ENCODE measurements at regions not wholly inside any gene's neighbourhood (a gene's known extent, or its start where the extent isn't known, plus 50 kb on each side); places are given as distances from the start of the nearest gene placed in this dataset.
"Not testable (repeated sequence)": the region's sequence is repeated elsewhere in the genome, so short reads cannot be mapped to it uniquely, and the experiment has no call there.

DNA sequence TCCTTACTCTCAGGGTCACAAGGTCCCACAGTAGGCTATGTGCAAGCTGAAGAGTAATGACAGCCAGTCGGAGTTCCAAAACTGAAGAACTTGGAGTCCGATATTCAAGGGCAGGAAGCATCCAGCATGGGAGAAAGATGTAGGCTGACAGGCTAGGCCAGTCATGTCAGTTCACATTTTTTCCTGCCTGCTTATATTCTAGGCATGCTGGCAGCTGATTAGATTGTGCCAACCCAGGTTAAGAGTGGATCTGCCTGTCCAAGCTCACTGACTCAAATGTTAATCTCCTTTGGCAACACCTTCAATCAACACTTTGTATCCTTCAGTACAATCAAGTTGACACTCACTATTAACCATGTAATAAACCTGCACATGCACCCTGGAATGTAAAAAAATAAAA is 960.9 kb upstream of the HS3ST1 start:
- intact Hi-C loops (cut with micrococcal nuclease) = no loop called here

DNA sequence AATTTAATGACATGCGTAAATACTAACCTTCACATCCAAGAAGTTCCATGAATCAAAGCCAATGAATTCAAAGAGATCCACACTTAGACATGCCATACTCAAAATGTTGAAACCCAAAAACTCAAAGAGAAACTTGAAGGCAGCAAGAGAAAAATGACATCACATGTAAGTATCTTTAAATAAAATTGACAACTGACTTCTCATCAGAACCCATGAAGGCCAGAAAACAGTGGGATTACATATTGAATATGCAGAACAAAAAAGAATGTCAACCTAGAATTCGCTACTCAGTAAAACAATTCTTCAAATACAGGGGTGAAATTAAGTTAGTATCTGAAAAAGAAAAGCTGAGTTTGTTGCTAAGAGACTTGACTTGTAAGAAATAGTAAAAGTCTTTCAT is 953.9 kb upstream of the HS3ST1 start:
- intact Hi-C loops (cut with micrococcal nuclease) = no loop called here

DNA sequence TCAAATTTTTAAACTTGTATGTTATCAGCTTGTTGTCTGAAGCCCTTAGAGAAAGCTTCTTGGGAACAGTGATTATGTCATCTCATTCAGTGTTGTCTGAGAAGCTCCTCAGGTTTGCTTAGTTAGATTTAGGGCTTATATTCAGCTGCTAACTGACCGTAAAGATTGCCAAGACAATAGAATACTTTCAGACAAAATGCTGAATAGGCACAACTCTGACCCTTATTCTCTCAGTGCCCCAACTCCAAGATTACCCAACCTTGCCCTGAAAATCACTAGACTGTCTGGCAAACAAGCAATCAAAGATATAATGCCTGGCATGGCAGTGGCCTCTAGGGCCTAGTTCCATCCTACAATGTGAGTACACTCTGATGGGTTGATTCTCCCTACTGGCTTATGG is 950.5 kb upstream of the HS3ST1 start:
- intact Hi-C loops (cut with micrococcal nuclease) = no loop called here

DNA sequence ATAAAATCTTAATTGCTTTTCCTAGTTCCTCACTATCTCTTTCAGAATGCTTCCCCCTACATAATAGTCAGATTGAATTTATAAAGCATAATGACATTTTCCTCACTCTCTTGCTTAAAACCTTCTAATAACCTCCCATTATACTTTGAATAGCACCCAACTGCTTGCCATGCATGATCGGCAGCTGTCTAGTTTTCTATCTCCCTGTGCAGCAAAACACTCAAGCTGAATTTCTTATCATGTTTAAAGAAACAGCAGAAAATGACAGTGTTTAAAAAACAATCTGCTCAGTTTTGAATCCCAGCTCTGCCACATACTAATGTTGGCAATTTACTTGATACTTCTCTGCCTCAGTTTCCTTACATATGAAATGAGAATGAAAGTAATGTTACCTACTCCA is 947.1 kb upstream of the HS3ST1 start:
- intact Hi-C loops (cut with micrococcal nuclease) = no loop called here

DNA sequence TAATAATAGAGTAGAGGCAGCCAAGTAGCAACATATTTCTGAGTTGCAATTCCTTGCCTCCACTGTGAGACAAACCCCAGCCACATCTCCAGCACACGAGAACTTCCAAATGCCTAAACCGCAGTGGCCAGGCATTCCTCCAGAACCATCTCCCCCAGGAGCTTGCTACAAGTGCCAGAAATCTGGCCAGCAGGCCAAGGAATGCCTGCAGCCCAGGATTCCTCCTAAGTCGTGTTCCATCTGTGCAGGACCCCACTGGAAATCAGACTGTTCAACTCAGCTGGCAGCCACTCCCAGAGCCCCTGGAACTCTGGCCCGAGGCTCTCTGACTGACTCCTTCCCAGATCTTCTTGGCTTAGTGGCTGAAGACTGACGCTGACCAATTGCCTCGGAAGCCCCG is 937.2 kb upstream of the HS3ST1 start:
- intact Hi-C loops (cut with micrococcal nuclease) = not testable (repeated sequence)

DNA sequence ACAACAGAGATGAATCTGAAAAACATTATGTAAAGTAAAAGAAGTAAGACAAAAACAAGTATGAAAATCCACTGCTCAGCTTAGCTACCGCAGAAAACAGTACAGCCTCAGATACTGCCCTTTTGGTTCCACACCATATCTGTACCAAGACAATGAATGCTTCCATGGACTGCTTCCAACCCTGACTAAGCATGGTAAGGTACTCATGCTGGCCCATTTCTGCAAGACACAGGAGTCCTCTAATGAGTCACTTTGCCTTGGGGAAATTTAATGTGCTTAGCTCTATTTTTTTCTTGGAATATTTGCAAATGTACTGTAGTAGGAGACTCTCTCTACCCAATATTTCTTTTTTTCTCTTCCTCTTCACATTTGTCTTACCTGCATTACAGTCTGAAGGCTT is 931.7 kb upstream of the HS3ST1 start:
- intact Hi-C loops (cut with micrococcal nuclease) = no loop called here

DNA sequence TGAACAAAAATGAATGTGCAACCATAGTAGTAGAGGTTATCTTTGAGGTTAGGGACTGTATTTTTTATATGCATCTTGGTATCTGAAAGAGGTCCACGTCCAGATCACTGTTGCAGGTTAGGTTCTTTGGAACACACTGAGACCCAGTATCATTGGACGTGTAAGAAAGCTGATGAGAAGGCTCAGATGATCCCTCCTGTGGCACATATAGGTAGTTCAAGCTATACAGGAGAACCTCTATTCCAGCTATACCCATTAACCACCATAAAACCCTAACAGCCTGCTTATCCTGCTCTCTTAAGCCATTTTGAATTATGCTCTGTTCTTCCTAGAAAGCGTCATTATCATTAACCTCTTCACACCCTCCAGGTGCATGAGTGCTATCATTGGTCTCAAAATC is 930.7 kb upstream of the HS3ST1 start:
- intact Hi-C loops (cut with micrococcal nuclease) = no loop called here

DNA sequence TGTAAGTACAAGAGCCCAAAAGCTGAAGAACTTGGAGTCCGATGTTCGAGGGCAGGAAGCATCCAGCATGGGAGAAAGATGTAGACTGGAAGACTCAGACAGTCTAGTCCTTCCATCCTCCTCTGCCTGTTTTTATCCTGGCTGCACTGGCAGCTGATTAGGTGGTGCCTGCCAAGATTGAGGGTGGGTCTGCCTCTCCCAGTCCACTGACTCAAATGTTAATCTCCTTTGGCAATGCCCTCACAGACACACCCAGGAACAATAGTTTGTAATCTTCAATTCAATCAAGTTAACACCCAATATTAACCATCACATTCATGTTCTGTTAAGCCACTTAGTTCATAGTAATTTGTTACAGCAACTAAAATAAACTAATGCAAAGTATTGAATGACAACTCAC is 904.4 kb upstream of the HS3ST1 start:
- intact Hi-C loops (cut with micrococcal nuclease) = not testable (repeated sequence)

DNA sequence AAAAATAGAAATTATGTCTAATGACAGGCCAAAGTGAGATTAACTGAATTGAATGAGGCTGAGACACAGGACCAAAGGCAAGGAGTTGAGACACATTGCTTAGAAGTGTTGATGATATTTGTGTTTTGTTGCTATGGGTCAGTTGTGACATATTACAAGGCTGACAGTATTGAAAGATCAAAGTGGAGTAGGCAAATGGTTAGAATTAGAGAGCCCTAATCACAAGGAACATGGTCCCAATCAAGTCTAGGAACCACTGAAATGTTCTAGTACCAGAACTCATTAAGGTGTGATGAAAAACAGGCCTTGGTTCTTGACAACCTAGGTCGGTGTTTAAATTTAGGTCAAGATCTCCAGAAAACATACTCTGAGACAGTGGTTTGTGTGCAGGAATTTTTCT is 896.3 kb upstream of the HS3ST1 start:
- intact Hi-C loops (cut with micrococcal nuclease) = no loop called here

DNA sequence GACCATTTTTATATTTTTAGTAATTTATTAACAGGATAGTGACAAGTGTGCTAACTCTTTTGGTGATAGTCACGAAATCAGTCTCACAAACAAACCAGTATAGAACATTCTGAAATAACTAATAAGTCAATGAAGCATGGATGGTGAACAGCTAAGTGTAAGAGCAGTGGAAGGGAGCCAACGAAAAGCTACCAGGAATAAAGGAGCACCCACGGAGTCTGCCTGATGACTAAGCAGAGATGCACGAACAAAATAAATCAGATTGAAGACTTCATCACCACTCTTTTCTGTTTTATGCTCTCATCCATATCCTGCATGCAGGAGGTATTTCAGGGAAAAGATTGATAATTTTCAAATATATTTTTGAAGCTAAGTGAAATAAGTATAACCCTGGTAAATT is 891.1 kb upstream of the HS3ST1 start:
- intact Hi-C loops (cut with micrococcal nuclease) = no loop called here

DNA sequence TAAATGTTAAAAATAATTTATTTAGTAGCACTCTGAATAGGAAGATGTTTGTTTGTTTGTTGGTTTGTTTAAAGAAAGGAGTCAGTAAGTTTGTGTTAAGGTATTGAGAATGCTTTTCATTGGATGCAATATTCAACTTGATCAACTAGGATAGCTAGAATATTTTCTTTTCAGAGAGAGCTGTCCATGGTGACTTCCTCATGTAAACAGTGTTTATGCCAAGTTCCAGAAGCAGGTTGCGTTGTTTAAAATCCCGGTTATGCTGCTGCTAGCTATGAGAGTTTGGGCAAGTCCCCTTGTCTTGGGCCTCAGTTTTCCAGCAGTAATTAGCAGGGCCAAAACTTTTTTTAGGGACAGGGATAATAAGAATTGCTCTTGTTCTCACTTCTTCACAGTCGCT is 876.2 kb upstream of the HS3ST1 start:
- intact Hi-C loops (cut with micrococcal nuclease) = no loop called here

DNA sequence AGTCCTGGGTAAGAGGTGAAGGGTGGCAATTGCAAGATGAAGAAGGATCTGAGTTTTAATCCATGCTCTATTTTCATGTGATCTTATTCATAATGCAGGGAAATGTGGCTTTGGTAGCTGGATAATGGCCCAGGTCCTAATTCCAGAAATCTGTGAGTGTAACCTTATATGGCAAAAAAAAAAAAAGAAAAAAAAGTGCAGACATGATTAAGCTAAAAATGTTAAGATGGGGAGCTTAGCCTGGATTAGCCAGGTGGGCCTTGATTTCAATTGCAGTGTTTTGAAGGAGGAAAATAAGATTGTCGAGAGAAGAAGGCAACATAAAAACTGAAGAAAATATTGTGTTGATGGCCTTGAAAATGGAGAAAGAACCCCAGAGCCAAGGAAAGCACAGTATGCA is 867.7 kb upstream of the HS3ST1 start:
- intact Hi-C loops (cut with micrococcal nuclease) = no loop called here

DNA sequence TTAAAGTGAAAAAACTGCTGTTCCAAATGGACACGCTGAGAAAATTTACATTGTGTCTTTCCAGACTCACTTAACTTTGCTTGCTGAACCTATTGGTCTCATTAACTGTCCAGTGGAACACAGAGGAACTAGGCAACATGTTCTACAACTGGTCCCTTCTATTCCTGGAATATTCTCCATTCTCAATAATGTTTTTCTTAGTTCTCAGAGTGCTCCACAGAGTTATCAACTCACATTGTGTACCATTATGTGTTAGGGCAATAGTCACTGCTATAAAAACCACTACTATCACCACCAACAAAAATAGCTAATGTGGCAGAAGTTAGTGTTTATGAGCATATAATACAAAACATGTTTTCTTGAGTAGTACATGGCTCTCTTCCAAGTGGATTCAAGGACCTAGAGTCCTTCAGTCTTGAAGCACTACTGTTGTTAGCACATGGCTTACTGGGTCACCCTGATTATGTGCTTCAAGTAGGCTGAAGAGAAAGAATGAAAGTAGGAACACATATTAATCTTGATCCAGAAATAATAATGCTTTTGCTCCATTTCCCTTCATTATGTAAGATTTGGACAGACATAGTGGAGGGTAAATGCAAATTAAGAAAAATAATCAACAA is 865.3 kb upstream of the HS3ST1 start:
- intact Hi-C loops (cut with micrococcal nuclease) = no loop called here

DNA sequence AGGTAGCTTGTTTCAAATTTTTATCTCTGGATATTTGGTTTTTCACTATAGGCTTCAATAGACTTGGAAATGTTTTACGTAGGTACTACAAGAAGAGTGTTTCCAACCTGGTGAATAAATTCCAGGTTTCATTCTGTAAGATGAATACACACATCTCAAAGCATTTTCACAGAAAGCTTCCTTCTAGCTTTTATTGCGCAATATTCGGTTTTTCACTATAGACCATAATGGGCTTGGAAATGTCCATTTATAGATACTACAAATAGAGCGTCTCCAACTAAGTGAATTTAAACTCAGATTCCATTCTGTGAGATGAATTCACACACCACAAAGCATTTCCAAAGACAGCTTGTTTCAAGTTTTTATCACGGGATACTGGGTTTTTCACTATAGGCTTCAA is 857.7 kb upstream of the HS3ST1 start:
- intact Hi-C loops (cut with micrococcal nuclease) = no loop called here

DNA sequence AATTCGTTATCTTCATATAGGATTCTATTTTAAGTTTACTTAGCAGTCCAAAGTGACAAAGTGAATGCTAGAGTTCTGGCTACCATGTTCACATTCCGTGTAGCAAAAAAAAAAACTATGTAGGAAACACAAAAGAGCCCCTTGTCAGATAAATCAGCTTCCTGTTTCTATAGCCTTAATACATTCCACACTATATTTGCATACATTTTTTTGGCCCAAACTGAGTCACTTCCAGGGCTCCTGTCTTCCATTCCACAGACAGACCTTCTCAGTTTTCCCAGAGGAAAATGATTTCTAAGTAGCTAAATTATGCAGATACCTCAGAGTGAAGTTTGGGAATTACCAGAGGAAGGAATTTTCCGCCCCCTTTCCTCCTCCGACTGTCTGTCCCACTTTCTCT is 841.9 kb upstream of the HS3ST1 start:
- intact Hi-C loops (cut with micrococcal nuclease) = no loop called here

DNA sequence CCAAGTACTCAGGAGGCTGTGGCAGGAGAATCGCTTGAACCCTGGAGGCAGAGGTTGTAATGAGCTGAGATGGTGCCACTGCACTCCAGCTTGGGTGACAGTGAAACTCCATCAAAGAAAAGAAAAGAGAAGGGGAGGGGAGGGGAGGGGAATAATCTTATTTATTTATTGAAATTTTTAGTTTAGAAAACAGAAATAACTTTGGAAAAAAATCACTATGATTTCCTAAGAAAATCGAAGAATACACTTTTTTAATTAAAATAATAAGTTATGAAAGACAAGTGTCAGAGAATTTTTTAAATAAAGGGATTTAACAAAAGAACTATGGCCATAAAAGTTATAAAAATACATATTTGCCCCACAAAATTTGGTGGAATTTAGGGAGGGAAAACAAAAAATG is 836.9 kb upstream of the HS3ST1 start:
- intact Hi-C loops (cut with micrococcal nuclease) = no loop called here

DNA sequence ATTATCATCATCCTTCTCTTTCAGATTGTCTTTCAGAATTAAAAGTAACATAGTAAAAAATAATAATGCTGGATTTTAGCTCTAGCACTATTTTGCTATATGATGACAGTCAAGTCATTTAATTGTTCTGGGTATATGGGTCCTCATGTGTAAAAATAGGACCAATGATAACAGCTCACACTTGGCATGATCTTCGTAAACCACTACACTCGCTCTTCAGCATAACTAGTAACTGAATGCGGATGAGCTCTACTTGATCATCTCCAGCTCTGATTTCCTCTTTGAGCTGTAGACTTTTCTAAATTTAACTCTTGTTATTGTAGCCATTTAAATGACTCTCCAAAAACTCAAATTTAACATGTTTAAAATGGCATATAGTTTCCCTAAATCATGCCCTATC is 831.8 kb upstream of the HS3ST1 start:
- intact Hi-C loops (cut with micrococcal nuclease) = no loop called here

DNA sequence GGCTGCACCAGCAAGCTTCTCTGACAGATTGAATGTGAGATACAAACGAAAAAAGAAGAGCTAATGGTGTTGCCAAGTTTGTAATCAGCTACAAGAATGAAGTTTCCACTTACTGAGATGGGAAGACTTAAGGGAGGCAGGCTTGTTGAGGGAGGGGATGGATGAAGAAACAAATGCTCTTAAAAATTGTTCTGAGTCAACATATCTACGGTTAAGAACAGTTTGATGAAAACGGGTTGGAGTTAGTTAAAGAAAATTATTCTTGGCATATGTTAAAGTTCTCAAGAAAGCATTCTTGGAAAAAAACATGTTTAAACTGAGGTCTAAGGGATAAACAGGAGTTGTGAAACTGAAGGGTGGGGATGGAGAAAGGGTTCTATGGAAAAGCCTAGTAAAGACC is 816.3 kb upstream of the HS3ST1 start:
- intact Hi-C loops (cut with micrococcal nuclease) = no loop called here

DNA sequence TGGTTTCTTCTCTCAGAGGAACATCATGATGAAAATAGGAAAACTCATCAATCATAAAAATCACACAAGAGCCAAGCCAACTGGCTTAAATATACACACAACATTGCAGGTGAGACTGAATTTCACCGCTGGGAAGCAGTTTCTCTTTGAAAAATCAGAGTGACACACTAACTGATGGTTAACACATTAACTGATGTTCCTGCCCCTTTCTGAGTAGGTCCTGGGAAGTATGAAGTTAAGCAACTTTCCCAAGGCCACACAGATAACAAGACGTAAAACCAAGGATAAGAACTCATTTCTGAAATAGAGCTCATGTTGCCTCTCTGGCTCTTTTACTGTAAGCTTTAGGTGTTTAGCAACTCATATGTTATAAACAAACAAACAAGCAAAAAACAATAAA is 813.7 kb upstream of the HS3ST1 start:
- intact Hi-C loops (cut with micrococcal nuclease) = no loop called here

DNA sequence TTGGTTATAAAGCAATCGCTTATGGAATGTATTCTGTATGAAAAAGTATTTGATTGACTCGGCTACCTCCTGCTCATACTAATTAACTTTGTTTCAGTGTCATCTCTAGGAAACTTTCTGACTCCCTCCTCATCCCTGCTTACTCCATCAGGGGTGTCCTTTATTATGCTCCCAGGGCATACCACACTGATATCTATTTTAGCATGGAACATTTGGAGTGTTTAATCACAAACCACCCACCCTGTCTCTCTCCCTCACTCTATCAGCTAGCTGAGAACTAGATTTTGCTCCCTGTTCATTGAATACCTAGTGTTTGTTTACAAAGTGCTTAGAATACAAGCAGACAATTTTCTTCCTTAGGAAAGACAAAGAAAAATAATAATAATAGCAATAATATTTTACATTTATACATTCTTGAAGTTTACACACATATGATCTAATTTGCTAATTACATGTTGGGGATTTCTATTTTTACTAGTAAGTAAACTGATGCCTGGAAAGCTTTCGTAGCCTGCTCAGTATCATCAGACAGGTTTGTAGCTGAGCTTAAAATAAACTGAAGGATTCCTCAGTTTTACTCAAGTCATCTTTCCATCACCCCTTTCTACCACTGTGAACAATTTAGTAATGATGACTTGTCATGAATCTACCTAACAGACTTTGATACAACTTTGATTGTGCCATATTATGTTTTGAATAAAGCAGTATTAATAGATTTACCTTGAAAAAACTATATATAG is 811.4 kb upstream of the HS3ST1 start:
- intact Hi-C loops (cut with micrococcal nuclease) = no loop called here

DNA sequence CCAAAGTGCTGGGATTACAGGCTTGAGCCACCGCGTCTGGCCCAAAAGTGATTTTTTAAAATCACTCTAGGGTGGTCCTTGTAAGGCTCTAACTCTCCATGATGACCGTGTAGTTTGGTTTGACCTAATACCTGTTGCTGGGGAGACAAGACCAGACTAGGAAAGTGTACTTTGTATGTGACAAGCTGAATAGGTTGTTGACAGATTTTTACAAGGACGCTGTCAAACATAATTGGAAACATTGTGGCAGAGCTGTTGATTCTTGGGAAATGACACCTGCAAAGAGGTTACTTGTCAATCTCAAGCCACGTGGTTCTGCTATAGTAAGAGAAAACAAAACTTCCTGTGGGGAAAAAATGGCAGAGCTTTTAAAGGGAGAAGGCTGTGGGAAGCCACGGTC is 802.4 kb upstream of the HS3ST1 start:
- intact Hi-C loops (cut with micrococcal nuclease) = no loop called here

DNA sequence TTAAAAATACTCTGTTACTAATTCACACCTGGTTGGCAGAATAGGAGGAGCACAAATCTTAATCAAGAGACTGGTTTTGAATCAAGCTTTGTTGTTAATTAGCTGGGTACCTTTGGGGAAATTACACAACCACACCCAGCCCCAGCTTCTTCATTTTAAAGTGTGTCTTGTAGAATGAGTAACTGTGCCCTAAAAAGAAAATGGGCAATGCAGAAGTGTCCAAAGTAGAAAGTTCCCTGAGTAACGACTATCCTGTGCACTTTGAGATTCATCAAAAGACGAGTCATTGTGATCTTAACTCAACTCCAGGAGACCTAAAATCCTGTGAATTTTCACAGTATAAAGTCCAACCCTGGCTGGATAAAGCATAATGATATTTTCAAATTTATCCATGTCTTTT is 792.3 kb upstream of the HS3ST1 start:
- intact Hi-C loops (cut with micrococcal nuclease) = no loop called here

DNA sequence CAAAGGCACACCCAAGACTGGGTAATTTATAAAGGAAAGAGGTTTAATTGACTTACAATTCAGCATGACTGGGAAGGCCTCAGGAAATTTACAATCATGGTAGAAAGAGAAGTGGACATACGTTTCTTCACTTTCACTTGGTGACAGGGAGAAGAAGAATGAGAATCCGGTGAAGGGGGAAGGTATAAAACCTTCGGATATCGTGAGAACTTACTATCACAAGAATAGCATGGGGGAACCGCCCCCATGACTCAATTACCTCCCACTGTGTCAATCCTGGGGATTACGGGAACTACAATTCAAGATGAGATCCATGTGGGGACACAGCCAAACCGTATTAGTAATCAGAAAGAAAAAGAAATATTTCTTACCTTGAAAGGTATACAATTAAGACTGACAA is 782.9 kb upstream of the HS3ST1 start:
- intact Hi-C loops (cut with micrococcal nuclease) = no loop called here

DNA sequence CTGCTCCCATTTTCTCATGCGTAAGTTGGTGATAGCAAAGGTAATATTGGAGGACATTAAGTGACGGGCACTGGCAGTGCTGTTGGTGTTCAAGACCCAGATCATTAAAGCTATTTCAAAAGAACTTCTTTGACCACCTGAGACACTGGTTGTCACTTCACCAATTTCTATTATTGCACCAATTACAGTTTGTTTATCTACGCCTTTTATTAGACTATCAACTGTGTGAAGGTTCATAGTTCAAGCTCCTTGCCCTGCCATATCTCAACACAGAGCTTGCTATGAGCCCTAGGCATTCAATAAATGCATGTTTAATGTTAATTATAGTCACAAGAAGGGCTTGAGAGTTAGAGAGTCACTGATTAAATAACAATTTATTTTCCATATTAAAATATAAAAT is 778.7 kb upstream of the HS3ST1 start:
- intact Hi-C loops (cut with micrococcal nuclease) = no loop called here
